Peyer's patch (tissue), 4 donors: ENCODE measurements at regions not wholly inside any gene's neighbourhood (a gene's known extent, or its start where the extent isn't known, plus 50 kb on each side); places are given as distances from the start of the nearest gene placed in this dataset.

Source experiments
- DNase-seq, 3 donors: peaks; one replicate each; pipeline ENCODE4 v3.0.0-alpha.2; 2017 to 2019
- H3K27ac ChIP-seq, 4 donors: fragments of 200-600 bp; sonication (generic); one replicate each; pipeline ENCODE4 v1.5.1; 2016 to 2019
- H3K27me3 ChIP-seq, 2 donors: fragments of 200-600 bp; sonication (generic); one replicate each; pipeline ENCODE4 v1.5.1; 2019
- H3K36me3 ChIP-seq, 3 donors: fragments of 200-600 bp; sonication (generic); one replicate each; pipeline ENCODE4 v1.5.1; 2016 to 2019
- H3K4me1 ChIP-seq, 4 donors: fragments of 200-600 bp; sonication (generic); one replicate each; pipeline ENCODE4 v1.5.1; 2016 to 2019
- H3K4me3 ChIP-seq, 4 donors: fragments of 200-600 bp; sonication (generic); 1 replicate in 3 of 4; 2 replicates in 1 of 4; pipeline ENCODE4 v1.5.1; 2016 to 2019; ENCODE audit warnings: mild to moderate bottlenecking in 1 of 4
- H3K9me3 ChIP-seq, 4 donors: fragments of 200-600 bp; sonication (generic); one replicate each; pipeline ENCODE4 v1.5.1; 2016 to 2019; ENCODE audit warnings: mild to moderate bottlenecking in 1 of 4
- CTCF ChIP-seq, 6 experiments: fragments of 450-650 bp in 4 of 6; fragments of 200-600 bp in 2 of 6; sonication (generic) in 1 of 6; IDR thresholded peaks; one replicate each; pipeline ENCODE4 v1.5.1; 2017 to 2019; ENCODE audit warnings: antibody characterized with exemption in 6 of 6, mild to moderate bottlenecking in 3 of 6, moderate library complexity in 1 of 6
- POLR2A ChIP-seq, 2 donors: fragments of 450-650 bp; IDR thresholded peaks; one replicate each; pipeline ENCODE4 v1.5.1; 2017; ENCODE audit warnings: antibody characterized with exemption in 2 of 2, mild to moderate bottlenecking in 2 of 2, moderate library complexity in 2 of 2

DNA sequence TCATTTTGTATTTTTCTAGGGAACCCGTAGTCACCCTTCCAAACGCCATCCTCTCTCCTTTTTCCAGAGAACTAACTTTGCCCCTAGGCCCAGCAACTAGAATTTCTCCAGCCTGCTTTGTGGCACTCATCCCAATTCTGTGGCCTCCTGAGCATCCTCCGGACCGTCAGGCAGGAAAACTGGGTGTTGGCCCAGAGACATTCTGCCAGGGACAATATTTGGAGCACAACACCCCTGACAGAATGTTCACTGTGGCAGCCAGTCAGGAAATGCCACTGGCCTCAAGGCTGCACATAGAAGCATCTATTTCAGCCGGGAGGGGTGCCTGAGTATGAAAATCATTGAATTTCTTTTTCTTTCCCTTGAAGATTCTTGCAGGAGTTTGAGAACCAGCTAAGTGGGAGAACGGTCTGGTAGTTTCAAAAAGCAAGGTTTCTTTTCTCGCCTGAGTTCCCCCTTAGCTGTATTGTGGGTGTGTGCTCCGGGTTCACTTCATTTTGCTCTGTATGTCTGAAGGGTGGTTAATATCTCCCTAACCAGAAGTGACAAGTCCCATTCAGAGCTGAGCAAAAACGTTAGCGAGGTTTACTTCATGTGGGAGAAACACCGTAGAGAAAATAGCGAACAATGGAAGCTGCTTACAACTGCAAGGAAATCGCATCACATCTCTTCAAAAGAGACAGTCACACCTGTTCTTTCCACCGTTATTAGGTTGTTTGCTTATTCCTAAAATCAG, 108.1 kb upstream of the TPM1 start:
- Histone ChIP-seq H3K4me3 (no peak overlapping the region), H3K36me3 (no peaks in the 10 kb centered on the region), H3K4me1 (no peaks in the 10 kb centered on the region), H3K27me3 (no peaks in the 10 kb centered on the region), H3K9me3 (no peaks in the 10 kb centered on the region), H3K27ac (no peak overlapping the region)
- TF ChIP-seq CTCF (IDR thresholded peaks at IDR 0.05) (no peak), POLR2A (IDR thresholded peaks at IDR 0.05) (no peak)
- no peak for DNase-seq

- Histone ChIP-seq H3K4me1 (peaks cover 0 to 8% (median 0%) of the 10 kb centered on the region in 4 donors), H3K9me3 (no peaks in the 10 kb centered on the region), H3K27ac (no peak overlapping the region), H3K4me3 (no peak overlapping the region), H3K36me3 (no peaks in the 10 kb centered on the region), H3K27me3 (no peaks in the 10 kb centered on the region)
- TF ChIP-seq POLR2A (IDR thresholded peaks at IDR 0.05) (no peak), CTCF (IDR thresholded peaks at IDR 0.05) (no peak)
- no peak for DNase-seq
Measured at GRCh38 chr15:62935300-62936081, 107.1 kb upstream of the TPM1 start.

DNA sequence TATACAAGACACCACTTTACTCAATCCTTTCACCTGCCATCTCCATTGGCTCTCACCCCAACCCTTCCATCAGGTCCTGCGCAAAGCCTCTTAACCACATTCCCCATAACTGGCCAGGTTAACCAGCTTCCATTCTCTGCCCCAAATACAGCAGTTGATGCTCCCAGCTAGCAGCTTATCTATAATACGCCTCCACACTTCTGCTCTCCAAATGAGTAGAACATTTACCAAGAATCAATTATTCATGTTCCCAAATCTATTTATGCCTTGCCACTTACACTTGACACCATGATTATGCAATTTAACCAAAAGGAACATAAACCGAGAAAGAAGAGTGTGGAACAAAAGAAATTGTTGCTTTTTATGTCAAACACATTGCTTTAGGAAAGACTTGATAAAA, 103.7 kb upstream of the TPM1 start:
- H3K27me3 ChIP-seq, result no peaks in the 10 kb centered on the region
- no peak for TF ChIP-seq POLR2A (IDR thresholded peaks at IDR 0.05)
- no peak for TF ChIP-seq CTCF (IDR thresholded peaks at IDR 0.05)
- DNase-seq, result no peak
- no peak overlapping the region for H3K27ac ChIP-seq
- H3K4me3 ChIP-seq, result no peak overlapping the region
- peaks cover 0 to 18% (median 0%) of the 10 kb centered on the region in 4 donors for H3K4me1 ChIP-seq
- H3K9me3 ChIP-seq, result no peaks in the 10 kb centered on the region
- H3K36me3 ChIP-seq, result no peaks in the 10 kb centered on the region

- DNase-seq, result no peak
- peaks cover 0 to 18% (median 0%) of the 10 kb centered on the region in 4 donors for H3K4me1 ChIP-seq
- H3K9me3 ChIP-seq, result no peaks in the 10 kb centered on the region
- no peak overlapping the region for H3K4me3 ChIP-seq
- H3K36me3 ChIP-seq, result no peaks in the 10 kb centered on the region
- no peak for TF ChIP-seq CTCF (IDR thresholded peaks at IDR 0.05)
- TF ChIP-seq POLR2A (IDR thresholded peaks at IDR 0.05), result no peak
- H3K27ac ChIP-seq, result peak overlapping the region in 3 of 4 donors; percentile 35 to 82 (median 64)
- H3K27me3 ChIP-seq, result no peaks in the 10 kb centered on the region
Measured at GRCh38 chr15:62940093-62940754, 102.3 kb upstream of the TPM1 start.

DNA sequence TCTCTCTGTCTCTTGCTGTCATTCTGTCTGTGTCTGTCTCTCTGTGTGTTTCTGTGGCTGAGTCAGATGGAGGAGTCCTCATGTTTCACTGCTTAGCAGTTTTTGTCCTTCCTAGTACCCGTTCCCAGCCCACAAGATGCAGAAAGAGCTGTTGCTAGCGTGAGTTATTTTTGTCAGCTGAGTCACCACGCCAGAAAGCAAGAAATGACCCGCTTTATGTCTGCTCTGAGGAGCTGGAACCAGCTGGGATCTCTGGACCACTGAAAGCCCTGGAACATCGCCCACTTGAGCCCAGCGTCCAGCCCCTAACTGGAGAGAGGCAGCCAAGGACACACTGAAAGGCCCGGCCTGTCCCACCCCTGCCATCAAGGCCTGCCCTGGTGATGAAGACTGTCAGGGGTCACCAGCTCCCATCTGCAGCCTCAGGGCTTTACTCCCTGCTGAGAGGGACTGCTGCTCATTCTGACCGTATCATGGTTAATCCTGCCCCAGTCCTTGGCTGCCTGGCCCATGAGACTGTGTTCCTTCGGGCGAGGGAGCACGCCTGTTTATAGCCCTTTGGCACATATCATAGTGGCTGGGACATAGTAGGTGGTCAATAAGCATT, 101.7 kb upstream of the TPM1 start:
- peak in 2 of 3 donors; percentile 24 to 53 for DNase-seq
- no peaks in the 10 kb centered on the region for H3K36me3 ChIP-seq
- H3K27me3 ChIP-seq, result no peaks in the 10 kb centered on the region
- peaks cover 0 to 18% (median 0%) of the 10 kb centered on the region in 4 donors for H3K4me1 ChIP-seq
- TF ChIP-seq POLR2A (IDR thresholded peaks at IDR 0.05), result no peak
- TF ChIP-seq CTCF (IDR thresholded peaks at IDR 0.05), result no peak
- H3K27ac ChIP-seq, result peak overlapping the region; percentile 35 to 82 (median 50)
- no peaks in the 10 kb centered on the region for H3K9me3 ChIP-seq
- H3K4me3 ChIP-seq, result no peak overlapping the region
